Suprapubic skin (tissue), 4 donors: ENCODE measurements at regions not wholly inside any gene's neighbourhood (a gene's known extent, or its start where the extent isn't known, plus 50 kb on each side); places are given as distances from the start of the nearest gene placed in this dataset.

Experiments
- EP300 ChIP-seq: sonication (generic); formaldehyde crosslinking; IDR thresholded peaks from one replicate; pipeline ENCODE4 v1.6.1; 2017; ENCODE audit warnings: antibody characterized with exemption
- POLR2A ChIP-seq, 2 donors: fragments of 450-650 bp; IDR thresholded peaks; one replicate each; pipeline ENCODE4 v1.6.1; 2017; ENCODE audit warnings: antibody characterized with exemption in 2 of 2, mild to moderate bottlenecking in 2 of 2, moderate library complexity in 2 of 2
- POLR2AphosphoS5 ChIP-seq, 3 donors: sonication (generic); formaldehyde crosslinking; IDR thresholded peaks; one replicate each; pipeline ENCODE4 v1.6.1; 2017; ENCODE audit warnings: antibody characterized with exemption in 3 of 3
- TF ChIP-seq, protein P1 (sequence below), 2 donors: fragments of 200-600 bp in 1 of 2; fragments of 450-650 bp in 1 of 2; sonication (generic) in 1 of 2; IDR thresholded peaks; one replicate each; pipeline ENCODE4 v1.5.1; 2016 to 2019; ENCODE audit warnings: antibody characterized with exemption in 2 of 2, mild to moderate bottlenecking in 1 of 2, moderate library complexity in 1 of 2

DNA sequence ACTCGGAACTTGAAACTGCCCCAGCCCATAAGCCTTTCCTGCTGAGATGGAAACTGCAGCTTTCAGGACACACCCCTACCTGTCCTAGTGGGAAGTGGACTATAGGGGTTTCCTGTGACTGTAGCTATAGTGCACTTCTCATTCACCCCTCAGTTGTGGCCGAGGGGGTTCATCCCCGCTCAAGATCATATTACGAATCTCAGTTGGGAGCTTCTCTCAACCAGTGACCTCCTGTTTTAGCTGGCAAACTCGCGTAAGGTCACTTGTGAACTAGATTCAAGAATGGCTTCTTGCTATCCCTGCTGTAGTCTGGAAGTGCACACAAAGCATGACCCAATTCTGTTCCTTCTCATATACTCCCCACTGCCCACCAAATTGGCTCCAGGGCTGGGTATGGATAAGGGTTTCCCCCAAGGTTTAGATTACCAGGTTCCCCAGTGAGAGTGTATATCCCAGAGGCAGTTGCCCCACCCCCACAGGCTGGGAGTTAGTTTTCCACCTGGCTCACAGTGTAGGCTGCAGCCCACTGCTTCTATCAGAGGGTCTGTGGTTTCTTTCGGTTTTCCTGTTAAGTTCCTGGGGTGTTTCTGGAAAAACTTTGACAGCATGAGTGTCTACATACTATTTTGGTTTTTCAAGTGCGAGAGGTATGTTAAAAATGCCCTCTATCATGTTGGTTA lies 812.9 kb downstream of the JRKL start:
- TF ChIP-seq, protein P1, sequence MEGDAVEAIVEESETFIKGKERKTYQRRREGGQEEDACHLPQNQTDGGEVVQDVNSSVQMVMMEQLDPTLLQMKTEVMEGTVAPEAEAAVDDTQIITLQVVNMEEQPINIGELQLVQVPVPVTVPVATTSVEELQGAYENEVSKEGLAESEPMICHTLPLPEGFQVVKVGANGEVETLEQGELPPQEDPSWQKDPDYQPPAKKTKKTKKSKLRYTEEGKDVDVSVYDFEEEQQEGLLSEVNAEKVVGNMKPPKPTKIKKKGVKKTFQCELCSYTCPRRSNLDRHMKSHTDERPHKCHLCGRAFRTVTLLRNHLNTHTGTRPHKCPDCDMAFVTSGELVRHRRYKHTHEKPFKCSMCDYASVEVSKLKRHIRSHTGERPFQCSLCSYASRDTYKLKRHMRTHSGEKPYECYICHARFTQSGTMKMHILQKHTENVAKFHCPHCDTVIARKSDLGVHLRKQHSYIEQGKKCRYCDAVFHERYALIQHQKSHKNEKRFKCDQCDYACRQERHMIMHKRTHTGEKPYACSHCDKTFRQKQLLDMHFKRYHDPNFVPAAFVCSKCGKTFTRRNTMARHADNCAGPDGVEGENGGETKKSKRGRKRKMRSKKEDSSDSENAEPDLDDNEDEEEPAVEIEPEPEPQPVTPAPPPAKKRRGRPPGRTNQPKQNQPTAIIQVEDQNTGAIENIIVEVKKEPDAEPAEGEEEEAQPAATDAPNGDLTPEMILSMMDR (IDR thresholded peaks at IDR 0.05) = no peak
- TF ChIP-seq POLR2A (IDR thresholded peaks at IDR 0.05) = no peak
- TF ChIP-seq EP300 = no peak
- TF ChIP-seq POLR2AphosphoS5 (IDR thresholded peaks at IDR 0.05) = no peak
